PC-9 (cell line): ENCODE measurements at regions not wholly inside any gene's neighbourhood (a gene's known extent, or its start where the extent isn't known, plus 50 kb on each side); places are given as distances from the start of the nearest gene placed in this dataset.

ENCODE experiments used
- BruUV-seq: library from RNA; stranded (reverse); fragments of 400-500 nt; replicated peaks from 2 replicates; lab custom pipeline; 2021; lab: Mats Ljungman, UMichigan
- CTCF ChIA-PET: fragments of 300-600 bp; sonication (Branson Sonifier 250); formaldehyde crosslinking; loops from one replicate; lab custom pipeline; 2022; ENCODE audit warnings: antibody characterized with exemption; lab: Charles Lee
- POLR2A ChIA-PET: fragments of 300-600 bp; sonication (Branson Sonifier 250); formaldehyde crosslinking; loops from one replicate; lab custom pipeline; 2022; ENCODE audit warnings: antibody characterized with exemption; ENCODE audit not compliant: unreplicated experiment; lab: Charles Lee
- DNase-seq, 2 experiments: peaks; one replicate each; pipeline versions ENCODE4 v3.0.0 to v3.0.0-alpha.2; 2015 to 2022; ENCODE audit warnings: mixed read lengths in 1 of 2
- H2AFZ ChIP-seq: fragments of 200-600 bp; sonication (generic); 2 replicates; pipeline ENCODE4 v1.8.1; 2017; ENCODE audit warnings: antibody characterized with exemption
- H3F3A ChIP-seq: fragments of 200-600 bp; sonication (generic); 2 replicates; pipeline ENCODE4 v1.8.1; 2017; ENCODE audit warnings: antibody characterized with exemption, mild to moderate bottlenecking, low read depth; ENCODE audit not compliant: insufficient read depth
- H3K27ac ChIP-seq: fragments of 200-600 bp; sonication (generic); 2 replicates; pipeline ENCODE4 v1.6.1; 2016; ENCODE audit warnings: mixed run types
- H3K27me3 ChIP-seq: fragments of 200-600 bp; sonication (generic); 2 replicates; pipeline ENCODE4 v1.6.1; 2016; ENCODE audit warnings: low read depth, mixed run types; ENCODE audit not compliant: insufficient read depth
- H3K36me3 ChIP-seq: fragments of 200-600 bp; sonication (generic); 2 replicates; pipeline ENCODE4 v1.6.1; 2016; ENCODE audit warnings: low read depth, mixed run types
- H3K4me1 ChIP-seq: fragments of 200-600 bp; sonication (generic); replicated peaks from 2 replicates; pipeline ENCODE4 v1.6.1; 2016; ENCODE audit warnings: mixed run types; ENCODE audit not compliant: insufficient read depth
- H3K4me2 ChIP-seq: fragments of 200-600 bp; sonication (generic); 2 replicates; pipeline ENCODE4 v1.6.1; 2017; ENCODE audit warnings: mixed run types
- H3K4me3 ChIP-seq: fragments of 200-600 bp; sonication (generic); 2 replicates; pipeline ENCODE4 v1.6.1; 2016; ENCODE audit warnings: mixed run types
- H3K79me2 ChIP-seq: fragments of 200-600 bp; sonication (generic); 2 replicates; pipeline ENCODE4 v1.6.1; 2017; ENCODE audit warnings: low read depth, mixed run types
- H3K9me2 ChIP-seq: fragments of 200-600 bp; sonication (generic); 2 replicates; pipeline ENCODE4 v1.8.1; 2017; ENCODE audit warnings: mild to moderate bottlenecking; ENCODE audit not compliant: insufficient read depth
- H3K9me3 ChIP-seq: fragments of 200-600 bp; sonication (generic); 2 replicates; pipeline ENCODE4 v1.8.1; 2016; ENCODE audit warnings: low read depth; ENCODE audit not compliant: insufficient read depth
- H4K20me1 ChIP-seq: fragments of 200-600 bp; sonication (generic); 2 replicates; pipeline ENCODE4 v1.8.1; 2017; ENCODE audit not compliant: insufficient read depth
- EZH2 ChIP-seq: fragments of 200-600 bp; sonication (generic); IDR thresholded peaks from 2 replicates; pipeline ENCODE4 v1.8.0; 2017; ENCODE audit warnings: antibody characterized with exemption, low read depth
- intact Hi-C: fragments of 100-400 bp; cut with micrococcal nuclease; formaldehyde crosslinking; loops from one replicate; pipeline ENCODE4 v1.10.0; 2022; ENCODE audit not compliant: unreplicated experiment
- TF ChIP-seq, protein P1 (sequence below): fragments of 200-600 bp; sonication (generic); conservative IDR thresholded peaks from 2 replicates; pipeline ENCODE4 v1.6.1; 2017; ENCODE audit warnings: mixed run types, antibody characterized with exemption, mild to moderate bottlenecking, moderate library complexity

DNA sequence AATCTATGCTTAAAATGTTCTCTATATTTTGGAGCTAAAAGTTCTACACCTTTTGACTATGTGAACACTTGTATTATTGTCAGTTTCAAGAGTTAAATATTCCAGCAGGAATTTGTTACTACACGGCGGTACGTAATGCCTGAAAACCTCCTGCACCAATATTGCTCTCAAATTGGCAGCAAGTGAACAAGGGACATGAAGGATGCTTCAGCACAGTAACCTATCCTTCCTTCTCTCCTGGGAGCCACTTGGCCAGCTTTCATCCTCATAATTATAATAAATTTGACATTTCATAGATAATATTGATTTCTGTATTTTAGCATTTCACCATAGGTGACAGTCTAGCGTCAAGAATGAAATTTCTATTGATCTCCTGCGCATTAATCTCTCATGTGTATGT lies 197.6 kb downstream of the NR4A2 start:
- TF ChIP-seq, protein P1, sequence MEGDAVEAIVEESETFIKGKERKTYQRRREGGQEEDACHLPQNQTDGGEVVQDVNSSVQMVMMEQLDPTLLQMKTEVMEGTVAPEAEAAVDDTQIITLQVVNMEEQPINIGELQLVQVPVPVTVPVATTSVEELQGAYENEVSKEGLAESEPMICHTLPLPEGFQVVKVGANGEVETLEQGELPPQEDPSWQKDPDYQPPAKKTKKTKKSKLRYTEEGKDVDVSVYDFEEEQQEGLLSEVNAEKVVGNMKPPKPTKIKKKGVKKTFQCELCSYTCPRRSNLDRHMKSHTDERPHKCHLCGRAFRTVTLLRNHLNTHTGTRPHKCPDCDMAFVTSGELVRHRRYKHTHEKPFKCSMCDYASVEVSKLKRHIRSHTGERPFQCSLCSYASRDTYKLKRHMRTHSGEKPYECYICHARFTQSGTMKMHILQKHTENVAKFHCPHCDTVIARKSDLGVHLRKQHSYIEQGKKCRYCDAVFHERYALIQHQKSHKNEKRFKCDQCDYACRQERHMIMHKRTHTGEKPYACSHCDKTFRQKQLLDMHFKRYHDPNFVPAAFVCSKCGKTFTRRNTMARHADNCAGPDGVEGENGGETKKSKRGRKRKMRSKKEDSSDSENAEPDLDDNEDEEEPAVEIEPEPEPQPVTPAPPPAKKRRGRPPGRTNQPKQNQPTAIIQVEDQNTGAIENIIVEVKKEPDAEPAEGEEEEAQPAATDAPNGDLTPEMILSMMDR, result no peak
- TF ChIP-seq EZH2, result no peak
- POLR2A ChIA-PET, result no interaction called here

DNA sequence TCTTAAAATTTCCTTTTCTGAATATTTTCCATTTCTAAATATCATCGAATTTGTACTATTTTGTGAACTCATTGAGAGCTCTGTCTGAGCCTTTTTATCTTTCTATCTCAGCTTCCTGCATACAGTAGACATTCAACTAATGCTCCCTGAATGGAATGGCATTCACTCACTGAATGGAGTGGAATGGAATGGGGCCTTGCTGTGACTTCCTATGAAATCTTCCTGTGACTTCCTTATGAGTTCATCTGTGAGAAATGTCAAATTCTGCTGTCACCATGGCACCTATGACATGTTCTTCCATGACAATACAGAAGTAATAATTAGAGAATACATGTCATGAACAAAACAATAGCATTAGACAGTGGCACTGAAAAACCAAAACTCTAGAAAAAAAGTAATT lies 199.6 kb downstream of the NR4A2 start:
- ChIA-PET POLR2A (no interaction called here), CTCF (no interaction called here)
- TF ChIP-seq EZH2, result no peak
- TF ChIP-seq, protein P1, result no peak
- intact Hi-C loops, result no loop called here
- no TSS peak for BruUV-seq
- Histone ChIP-seq H2AFZ (no peak overlapping the region), H3K27ac (no peak overlapping the region), H3K9me3 (no peaks in the 10 kb centered on the region), H3K36me3 (no peaks in the 10 kb centered on the region), H3F3A (no peaks in the 10 kb centered on the region), H3K79me2 (no peaks in the 10 kb centered on the region), H3K9me2 (no peaks in the 10 kb centered on the region), H3K27me3 (no peaks in the 10 kb centered on the region), H4K20me1 (no peaks in the 10 kb centered on the region), H3K4me2 (no peak overlapping the region), H3K4me3 (no peak overlapping the region), H3K4me1 (no peaks in the 10 kb centered on the region)
- DNase-seq, result no peak

More for the DNA sequence above, 197.6 kb downstream of the NR4A2 start:
- Histone ChIP-seq H2AFZ (no peak overlapping the region), H3K36me3 (no peaks in the 10 kb centered on the region), H3K9me2 (no peaks in the 10 kb centered on the region), H3K27me3 (no peaks in the 10 kb centered on the region), H3K4me1 (no peaks in the 10 kb centered on the region), H3K9me3 (no peaks in the 10 kb centered on the region), H3F3A (no peaks in the 10 kb centered on the region), H3K27ac (no peak overlapping the region), H3K4me3 (no peak overlapping the region), H4K20me1 (no peaks in the 10 kb centered on the region), H3K4me2 (no peak overlapping the region), H3K79me2 (no peaks in the 10 kb centered on the region)
- no TSS peak for BruUV-seq
- CTCF ChIA-PET, result no interaction called here
- intact Hi-C loops, result no loop called here
- DNase-seq, result no peak

DNA sequence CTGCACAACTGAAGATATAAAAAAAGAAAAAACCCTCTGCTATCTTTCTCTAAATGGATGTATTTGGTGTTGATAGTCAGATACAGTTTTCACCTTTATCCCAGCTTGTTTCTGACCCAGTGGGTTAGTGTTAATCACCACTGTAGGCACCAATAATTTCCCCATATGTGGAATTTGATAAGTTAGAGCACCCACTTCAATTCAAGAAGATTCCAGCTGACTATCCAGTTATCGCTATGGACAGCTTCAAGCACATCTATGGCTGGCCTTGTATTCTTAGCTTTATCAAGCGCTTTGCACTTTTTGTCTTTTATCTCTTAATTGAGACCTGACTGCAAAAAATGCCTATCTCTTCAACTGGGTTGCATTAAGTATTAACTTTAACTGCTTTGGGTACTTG lies 200.4 kb downstream of the NR4A2 start:
- Histone ChIP-seq H3F3A (no peaks in the 10 kb centered on the region), H3K9me2 (no peaks in the 10 kb centered on the region), H3K4me1 (no peaks in the 10 kb centered on the region), H4K20me1 (no peaks in the 10 kb centered on the region), H3K9me3 (no peaks in the 10 kb centered on the region), H3K4me2 (no peak overlapping the region), H3K4me3 (no peak overlapping the region), H3K27me3 (no peaks in the 10 kb centered on the region), H2AFZ (no peak overlapping the region), H3K36me3 (no peaks in the 10 kb centered on the region), H3K79me2 (no peaks in the 10 kb centered on the region), H3K27ac (no peak overlapping the region)
- intact Hi-C loops, result no loop called here
- DNase-seq, result no peak
- CTCF ChIA-PET, result no interaction called here
- TF ChIP-seq, protein P1, result no peak
- no peak for TF ChIP-seq EZH2
- BruUV-seq, result no TSS peak
- POLR2A ChIA-PET, result no interaction called here
